ENCODE measurements at regions not wholly inside any gene's neighbourhood (a gene's known extent, or its start where the extent isn't known, plus 50 kb on each side); places are given as distances from the start of the nearest gene placed in this dataset.

- TF ChIP-seq POLR2A (IDR thresholded peaks at IDR 0.05; ENCODE audit: low read depth, low read length) (no peak), TAF1 (IDR thresholded peaks at IDR 0.05; ENCODE audit: low read depth, low read length) (no peak), POLR2AphosphoS5 (IDR thresholded peaks at IDR 0.05; ENCODE audit: low read depth, low read length) (no peak), SPI1 (IDR thresholded peaks at IDR 0.05; ENCODE audit: low read depth, low read length) (no peak)
Measured at GRCh38 chr2:105686588-105686987, 58.1 kb upstream of the NCK2 start.
